ENCODE measurements at regions not wholly inside any gene's neighbourhood (a gene's known extent, or its start where the extent isn't known, plus 50 kb on each side); places are given as distances from the start of the nearest gene placed in this dataset.

GRCh38 chr10:90481326-90481923, 376.4 kb downstream of the HTR7 start:
- ATAC-seq, result no peak
- intact Hi-C loops (cut with DNase I), result no loop called here
- Histone ChIP-seq H3K4me1 (no peaks in the 10 kb centered on the region), H3K9me3 (no peaks in the 10 kb centered on the region), H3K27ac (no peak overlapping the region), H3K36me3 (no peaks in the 10 kb centered on the region), H3K27me3 (peaks cover 0 to 3% of the 10 kb centered on the region in 2 donors), H3K4me3 (no peak overlapping the region)
- TF ChIP-seq CTCF (IDR thresholded peaks at IDR 0.05) (no peak), POLR2A (IDR thresholded peaks at IDR 0.05) (no peak)
- DNase-seq, result no peak
- WGBS (ENCODE audit: insufficient coverage, low coverage, low lambda C conversion rate, missing lambda C conversion rate), result 65% methylated on average over 4 of the region's 4 CpGs

GRCh38 chr10:90484518-90484917, 373.3 kb downstream of the HTR7 start:
- 70% methylated on average over 2 of the region's 3 CpGs for WGBS (ENCODE audit: insufficient coverage, low coverage, low lambda C conversion rate, missing lambda C conversion rate)
- TF ChIP-seq POLR2A (IDR thresholded peaks at IDR 0.05), result no peak
- TF ChIP-seq CTCF (IDR thresholded peaks at IDR 0.05), result no peak
- Histone ChIP-seq H3K4me1 (no peaks in the 10 kb centered on the region), H3K27ac (no peak overlapping the region), H3K9me3 (no peaks in the 10 kb centered on the region), H3K27me3 (peaks cover 0 to 3% of the 10 kb centered on the region in 2 donors), H3K36me3 (no peaks in the 10 kb centered on the region), H3K4me3 (no peak overlapping the region)
- DNase-seq (no peak), ATAC-seq (no peak)
- intact Hi-C loops (cut with DNase I), result no loop called here

- no peaks in the 10 kb centered on the region for H3K36me3 ChIP-seq
- TF ChIP-seq CTCF (IDR thresholded peaks at IDR 0.05), result no peak
- TF ChIP-seq POLR2A (IDR thresholded peaks at IDR 0.05), result no peak
- no peak for DNase-seq
- intact Hi-C loops (cut with DNase I), result no loop called here
- no peak overlapping the region for H3K4me3 ChIP-seq
- 50% methylated on average over 2 of the region's 2 CpGs for WGBS (ENCODE audit: insufficient coverage, low coverage, low lambda C conversion rate, missing lambda C conversion rate)
- no peaks in the 10 kb centered on the region for H3K9me3 ChIP-seq
- no peaks in the 10 kb centered on the region for H3K4me1 ChIP-seq
- no peaks in the 10 kb centered on the region for H3K27me3 ChIP-seq
- no peak for ATAC-seq
- H3K27ac ChIP-seq, result no peak overlapping the region
Observed at GRCh38 chr10:90494183-90494582, 363.7 kb downstream of the HTR7 start.

- Histone ChIP-seq H3K36me3 (no peaks in the 10 kb centered on the region), H3K27ac (no peak overlapping the region), H3K9me3 (no peaks in the 10 kb centered on the region), H3K4me3 (no peak overlapping the region), H3K4me1 (no peaks in the 10 kb centered on the region), H3K27me3 (no peaks in the 10 kb centered on the region)
- no peak for ATAC-seq
- 65% methylated on average over 2 of the region's 2 CpGs for WGBS (ENCODE audit: insufficient coverage, low coverage, low lambda C conversion rate, missing lambda C conversion rate)
- TF ChIP-seq CTCF (IDR thresholded peaks at IDR 0.05) (no peak), POLR2A (IDR thresholded peaks at IDR 0.05) (no peak)
- intact Hi-C loops (cut with DNase I), result no loop called here
- DNase-seq, result no peak
Observed at GRCh38 chr10:90504172-90504571, 353.7 kb downstream of the HTR7 start.

- Histone ChIP-seq H3K4me3 (no peak overlapping the region), H3K9me3 (no peaks in the 10 kb centered on the region), H3K36me3 (no peaks in the 10 kb centered on the region), H3K4me1 (no peaks in the 10 kb centered on the region), H3K27me3 (no peaks in the 10 kb centered on the region), H3K27ac (no peak overlapping the region)
- intact Hi-C loops (cut with DNase I), result no loop called here
- ATAC-seq (no peak), DNase-seq (no peak)
- 57% methylated on average over 1 of the region's 1 CpG for WGBS (ENCODE audit: insufficient coverage, low coverage, low lambda C conversion rate, missing lambda C conversion rate)
- no peak for TF ChIP-seq CTCF (IDR thresholded peaks at IDR 0.05)
- TF ChIP-seq POLR2A (IDR thresholded peaks at IDR 0.05), result no peak
Observed at GRCh38 chr10:90526721-90527120, 331.1 kb downstream of the HTR7 start.
